ENCODE measurements at regions not wholly inside any gene's neighbourhood (a gene's known extent, or its start where the extent isn't known, plus 50 kb on each side); places are given as distances from the start of the nearest gene placed in this dataset.

DNA sequence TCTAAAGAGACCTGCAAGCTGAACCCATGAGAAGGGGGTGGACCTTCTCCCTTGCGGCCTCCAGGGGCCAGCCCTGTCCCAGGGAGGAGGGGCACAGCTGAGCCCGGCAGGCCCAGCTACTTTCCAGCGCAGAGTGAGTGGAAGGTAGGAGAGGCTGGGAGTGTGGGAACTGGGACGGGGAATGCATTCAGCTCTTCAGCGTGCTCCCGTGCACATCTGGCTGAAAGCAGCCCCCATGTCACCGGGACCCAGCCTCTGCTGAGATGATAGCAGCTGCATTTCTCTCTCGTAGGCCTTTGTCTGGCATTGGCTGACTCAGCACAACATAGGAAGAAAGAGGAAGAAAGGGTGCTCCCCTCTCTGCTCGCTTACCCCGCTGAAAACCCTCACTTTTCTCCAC, 951.5 kb downstream of the TBC1D22A start:
- no peak overlapping the region for H3K4me3 ChIP-seq (ENCODE audit: low read depth, low read length)
- no peak for DNase-seq (ENCODE audit: low read depth)
- in situ Hi-C loops (cut with HindIII; ENCODE audit: low sequenced_read_pairs): no loop called here
- TF ChIP-seq, protein P1, sequence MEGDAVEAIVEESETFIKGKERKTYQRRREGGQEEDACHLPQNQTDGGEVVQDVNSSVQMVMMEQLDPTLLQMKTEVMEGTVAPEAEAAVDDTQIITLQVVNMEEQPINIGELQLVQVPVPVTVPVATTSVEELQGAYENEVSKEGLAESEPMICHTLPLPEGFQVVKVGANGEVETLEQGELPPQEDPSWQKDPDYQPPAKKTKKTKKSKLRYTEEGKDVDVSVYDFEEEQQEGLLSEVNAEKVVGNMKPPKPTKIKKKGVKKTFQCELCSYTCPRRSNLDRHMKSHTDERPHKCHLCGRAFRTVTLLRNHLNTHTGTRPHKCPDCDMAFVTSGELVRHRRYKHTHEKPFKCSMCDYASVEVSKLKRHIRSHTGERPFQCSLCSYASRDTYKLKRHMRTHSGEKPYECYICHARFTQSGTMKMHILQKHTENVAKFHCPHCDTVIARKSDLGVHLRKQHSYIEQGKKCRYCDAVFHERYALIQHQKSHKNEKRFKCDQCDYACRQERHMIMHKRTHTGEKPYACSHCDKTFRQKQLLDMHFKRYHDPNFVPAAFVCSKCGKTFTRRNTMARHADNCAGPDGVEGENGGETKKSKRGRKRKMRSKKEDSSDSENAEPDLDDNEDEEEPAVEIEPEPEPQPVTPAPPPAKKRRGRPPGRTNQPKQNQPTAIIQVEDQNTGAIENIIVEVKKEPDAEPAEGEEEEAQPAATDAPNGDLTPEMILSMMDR (IDR thresholded peaks at IDR 0.05; ENCODE audit: low read depth, low read length, missing control alignments): no peak

DNA sequence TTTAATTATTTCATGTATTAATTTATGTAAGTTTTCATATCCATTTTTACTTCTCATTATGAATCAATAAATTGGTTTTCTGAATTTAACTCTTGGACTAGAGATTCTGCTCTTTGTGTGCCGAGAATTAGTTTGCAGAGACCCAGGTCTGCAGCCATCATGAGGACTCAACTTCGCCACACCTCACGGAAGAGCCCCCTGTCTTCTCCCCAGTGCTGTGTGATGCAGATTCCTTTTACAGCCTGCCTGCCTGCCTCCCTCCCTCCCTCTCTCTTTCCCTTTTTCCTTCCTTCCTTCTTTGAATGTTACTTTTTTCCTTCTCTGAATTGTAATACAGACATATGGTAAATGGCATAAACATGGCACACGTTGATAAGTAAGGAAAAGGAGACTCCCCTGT, 947.7 kb downstream of the TBC1D22A start:
- H3K4me3 ChIP-seq (ENCODE audit: low read depth, low read length): no peak overlapping the region
- in situ Hi-C loops (cut with HindIII; ENCODE audit: low sequenced_read_pairs): no loop called here
- TF ChIP-seq, protein P1 (IDR thresholded peaks at IDR 0.05; ENCODE audit: low read depth, low read length, missing control alignments): no peak
- no peak for DNase-seq (ENCODE audit: low read depth)

DNA sequence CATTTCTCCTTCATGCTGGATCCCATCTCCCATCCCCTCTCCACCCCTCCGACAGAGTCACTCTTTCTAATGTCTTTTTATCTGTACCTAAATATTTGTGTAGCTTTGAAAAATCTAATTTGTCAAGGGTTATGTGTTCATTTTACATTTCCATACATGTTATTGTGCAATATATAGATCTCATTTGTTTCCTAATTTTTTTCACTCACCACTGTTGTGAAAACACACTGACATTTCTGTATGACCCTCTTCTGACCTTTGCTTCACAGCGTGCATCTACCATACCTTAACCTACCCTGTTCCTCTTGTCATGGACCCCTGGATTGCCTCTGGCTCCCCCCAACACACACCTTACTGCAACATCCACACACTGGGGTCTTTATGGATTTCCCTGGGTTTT, 942.9 kb downstream of the TBC1D22A start:
- DNase-seq (ENCODE audit: low read depth): no peak
- in situ Hi-C loops (cut with HindIII; ENCODE audit: low sequenced_read_pairs): no loop called here
- no peak overlapping the region for H3K4me3 ChIP-seq (ENCODE audit: low read depth, low read length)
- TF ChIP-seq, protein P1 (IDR thresholded peaks at IDR 0.05; ENCODE audit: low read depth, low read length, missing control alignments): no peak

DNA sequence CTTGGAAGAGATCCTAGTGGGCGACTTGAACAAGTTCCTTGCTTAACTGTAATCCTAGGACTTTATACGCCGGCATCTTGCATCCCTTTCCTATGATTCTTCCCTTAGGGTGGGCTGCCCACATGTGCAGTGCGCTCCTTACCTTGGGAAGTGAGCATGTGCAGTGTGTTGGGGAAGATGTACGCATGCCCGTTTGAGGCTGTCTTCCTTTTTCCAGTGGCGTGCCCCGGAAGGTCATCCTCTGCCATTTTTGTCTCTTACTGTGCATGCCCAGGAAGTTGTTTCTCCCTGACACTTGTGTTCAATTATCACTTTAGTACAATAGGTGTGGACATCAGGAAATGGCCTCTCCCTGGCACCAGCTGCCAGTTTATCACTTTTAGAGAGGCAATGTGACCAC, 936.5 kb downstream of the TBC1D22A start:
- DNase-seq (ENCODE audit: low read depth): no peak
- TF ChIP-seq, protein P1 (IDR thresholded peaks at IDR 0.05; ENCODE audit: low read depth, low read length, missing control alignments): no peak
- H3K4me3 ChIP-seq (ENCODE audit: low read depth, low read length): no peak overlapping the region
- in situ Hi-C loops (cut with HindIII; ENCODE audit: low sequenced_read_pairs): no loop called here

DNA sequence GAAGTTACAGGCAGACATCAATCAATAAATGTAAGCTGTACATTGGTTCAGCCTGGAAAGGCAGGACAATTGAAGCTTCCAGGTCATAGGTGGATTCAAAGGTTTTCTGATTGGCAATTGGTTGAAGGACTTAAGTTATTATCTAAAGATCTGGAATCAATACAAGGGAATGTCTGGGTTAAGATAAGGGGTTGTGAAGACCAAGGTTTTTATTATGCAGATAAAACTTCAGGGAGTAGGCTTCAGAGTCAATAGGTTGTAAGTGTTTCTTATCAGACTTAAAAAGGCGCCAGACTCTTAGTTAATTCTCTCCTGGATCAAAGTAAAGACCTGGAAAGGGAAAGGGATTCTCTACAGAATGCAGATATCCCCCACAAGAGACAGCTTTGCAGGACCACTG, 935.4 kb downstream of the TBC1D22A start:
- in situ Hi-C loops (cut with HindIII; ENCODE audit: low sequenced_read_pairs): no loop called here
- no peak for DNase-seq (ENCODE audit: low read depth)
- TF ChIP-seq, protein P1 (IDR thresholded peaks at IDR 0.05; ENCODE audit: low read depth, low read length, missing control alignments): no peak
- no peak overlapping the region for H3K4me3 ChIP-seq (ENCODE audit: low read depth, low read length)

DNA sequence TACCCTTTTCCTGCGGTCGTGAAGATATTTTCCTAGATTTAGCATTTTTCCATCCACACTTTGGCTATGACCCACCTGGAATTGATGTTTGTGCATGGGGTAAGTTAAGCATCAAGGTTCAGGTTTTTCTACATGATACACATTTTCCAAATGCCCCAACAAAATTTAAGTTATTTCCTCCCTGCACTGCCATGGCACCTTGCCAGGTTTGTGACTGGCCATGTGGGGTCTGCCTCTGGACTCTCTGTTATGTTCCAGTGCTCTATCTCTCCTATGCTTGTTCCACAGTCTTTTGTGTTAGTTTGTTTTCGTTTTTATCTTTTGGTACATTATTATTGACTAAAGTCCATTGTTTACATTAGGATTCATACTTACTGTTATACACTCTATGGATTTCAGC, 934.3 kb downstream of the TBC1D22A start:
- TF ChIP-seq, protein P1 (IDR thresholded peaks at IDR 0.05; ENCODE audit: low read depth, low read length, missing control alignments): no peak
- no peak overlapping the region for H3K4me3 ChIP-seq (ENCODE audit: low read depth, low read length)
- in situ Hi-C loops (cut with HindIII; ENCODE audit: low sequenced_read_pairs): no loop called here
- no peak for DNase-seq (ENCODE audit: low read depth)

DNA sequence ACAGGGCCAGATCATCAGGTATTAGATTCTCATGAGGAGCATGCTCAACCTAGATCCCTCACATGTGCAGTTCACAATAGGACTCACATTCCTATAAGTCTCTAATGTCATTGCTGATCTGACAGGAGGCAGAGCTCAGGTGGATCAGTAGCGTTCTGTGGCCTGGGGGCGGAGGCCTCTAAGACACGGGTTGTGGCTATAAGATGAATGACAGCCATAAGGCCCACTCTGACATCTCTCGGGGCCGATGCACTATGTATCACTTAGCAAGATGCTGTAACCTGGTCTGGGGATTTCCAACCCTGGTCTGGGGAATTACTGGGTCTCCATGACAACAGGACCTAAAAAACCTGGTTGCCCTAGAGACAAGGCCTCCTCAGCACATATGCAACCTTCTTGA, 932.7 kb downstream of the TBC1D22A start:
- no peak for DNase-seq (ENCODE audit: low read depth)
- no peak overlapping the region for H3K4me3 ChIP-seq (ENCODE audit: low read depth, low read length)
- TF ChIP-seq, protein P1 (IDR thresholded peaks at IDR 0.05; ENCODE audit: low read depth, low read length, missing control alignments): no peak
- in situ Hi-C loops (cut with HindIII; ENCODE audit: low sequenced_read_pairs): no loop called here
